ENCODE measurements at regions not wholly inside any gene's neighbourhood (a gene's known extent, or its start where the extent isn't known, plus 50 kb on each side); places are given as distances from the start of the nearest gene placed in this dataset.

DNA sequence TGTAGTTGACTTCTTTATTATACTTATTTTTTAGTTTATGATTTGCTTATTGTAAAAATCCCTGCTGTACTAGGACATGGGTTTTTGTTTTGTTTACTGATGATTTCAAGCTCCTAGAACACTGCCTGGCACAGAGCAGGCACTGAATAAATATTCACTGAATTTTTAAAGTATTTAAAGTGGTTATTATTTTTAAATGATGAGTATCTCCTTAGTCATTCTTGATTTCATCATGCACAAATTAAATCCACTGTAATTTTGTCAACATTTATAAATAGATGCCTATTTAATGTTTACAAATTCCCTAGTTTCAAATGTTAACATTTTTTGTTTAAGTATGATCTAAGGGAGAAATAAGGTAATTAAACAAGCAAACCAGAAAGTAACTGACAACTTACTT, 367.9 kb upstream of the SLIT2 start:
- no peak overlapping the region for H3K27ac ChIP-seq (ENCODE audit: low read depth, low read length, poor library complexity, severe bottlenecking)
- CTCF ChIA-PET = no interaction called here
- H3K4me1 ChIP-seq (ENCODE audit: insufficient read depth, low read length, poor library complexity, severe bottlenecking) = no peaks in the 10 kb centered on the region
- no peak for TF ChIP-seq EZH2 (IDR thresholded peaks at IDR 0.05; ENCODE audit: borderline replicate concordance, low read depth, low read length, poor library complexity, severe bottlenecking)
- TF ChIP-seq, protein P1, sequence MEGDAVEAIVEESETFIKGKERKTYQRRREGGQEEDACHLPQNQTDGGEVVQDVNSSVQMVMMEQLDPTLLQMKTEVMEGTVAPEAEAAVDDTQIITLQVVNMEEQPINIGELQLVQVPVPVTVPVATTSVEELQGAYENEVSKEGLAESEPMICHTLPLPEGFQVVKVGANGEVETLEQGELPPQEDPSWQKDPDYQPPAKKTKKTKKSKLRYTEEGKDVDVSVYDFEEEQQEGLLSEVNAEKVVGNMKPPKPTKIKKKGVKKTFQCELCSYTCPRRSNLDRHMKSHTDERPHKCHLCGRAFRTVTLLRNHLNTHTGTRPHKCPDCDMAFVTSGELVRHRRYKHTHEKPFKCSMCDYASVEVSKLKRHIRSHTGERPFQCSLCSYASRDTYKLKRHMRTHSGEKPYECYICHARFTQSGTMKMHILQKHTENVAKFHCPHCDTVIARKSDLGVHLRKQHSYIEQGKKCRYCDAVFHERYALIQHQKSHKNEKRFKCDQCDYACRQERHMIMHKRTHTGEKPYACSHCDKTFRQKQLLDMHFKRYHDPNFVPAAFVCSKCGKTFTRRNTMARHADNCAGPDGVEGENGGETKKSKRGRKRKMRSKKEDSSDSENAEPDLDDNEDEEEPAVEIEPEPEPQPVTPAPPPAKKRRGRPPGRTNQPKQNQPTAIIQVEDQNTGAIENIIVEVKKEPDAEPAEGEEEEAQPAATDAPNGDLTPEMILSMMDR (conservative IDR thresholded peaks at IDR 0.05; ENCODE audit: low read depth, low read length) = no peak
- BruUV-seq (replicated peaks) = no TSS peak
- H3K27me3 ChIP-seq (replicated peaks; ENCODE audit: insufficient read depth, low read depth, low read length, poor library complexity) = no peaks in the 10 kb centered on the region
- H3K36me3 ChIP-seq (ENCODE audit: insufficient read depth, low read length, poor library complexity, severe bottlenecking) = no peaks in the 10 kb centered on the region
- no peak overlapping the region for H3K4me3 ChIP-seq (ENCODE audit: low read depth, low read length, poor library complexity, severe bottlenecking)
- H3K9me3 ChIP-seq (ENCODE audit: low read depth, low read length, poor library complexity, severe bottlenecking) = no peaks in the 10 kb centered on the region
- POLR2A ChIA-PET (ENCODE audit: low non-redundant PET) = no interaction called here
- no peak for DNase-seq (ENCODE audit: low spot score)
- intact Hi-C loops (cut with micrococcal nuclease; ENCODE audit: unreplicated experiment) = no loop called here

DNA sequence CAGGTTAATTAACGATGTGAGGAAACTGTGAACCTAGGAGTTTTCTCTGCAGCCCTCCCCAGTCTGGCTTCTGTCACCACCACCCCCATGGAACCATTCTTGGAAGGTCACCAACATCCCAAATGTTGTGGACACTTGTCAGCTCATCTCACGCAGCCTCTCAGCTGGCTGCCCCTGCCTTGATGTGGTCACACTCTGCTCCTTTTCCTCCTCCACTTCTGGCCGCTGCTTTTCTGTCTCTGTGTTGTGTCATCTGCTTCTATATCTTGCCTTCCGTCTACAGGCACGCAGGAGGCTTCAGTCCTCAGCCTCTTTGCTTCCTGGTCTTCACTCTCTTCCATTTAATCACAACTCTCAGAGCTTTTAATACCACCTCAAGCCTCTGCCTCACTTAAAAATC, 371.5 kb upstream of the SLIT2 start:
- Histone ChIP-seq H3K36me3 (ENCODE audit: insufficient read depth, low read length, poor library complexity, severe bottlenecking) (no peaks in the 10 kb centered on the region), H3K4me3 (ENCODE audit: low read depth, low read length, poor library complexity, severe bottlenecking) (no peak overlapping the region), H3K27me3 (replicated peaks; ENCODE audit: insufficient read depth, low read depth, low read length, poor library complexity) (no peaks in the 10 kb centered on the region), H3K27ac (ENCODE audit: low read depth, low read length, poor library complexity, severe bottlenecking) (no peak overlapping the region), H3K9me3 (ENCODE audit: low read depth, low read length, poor library complexity, severe bottlenecking) (no peaks in the 10 kb centered on the region), H3K4me1 (ENCODE audit: insufficient read depth, low read length, poor library complexity, severe bottlenecking) (no peaks in the 10 kb centered on the region)
- no peak for DNase-seq (ENCODE audit: low spot score)
- BruUV-seq (replicated peaks) = no TSS peak
- CTCF ChIA-PET = no interaction called here
- POLR2A ChIA-PET (ENCODE audit: low non-redundant PET) = no interaction called here
- intact Hi-C loops (cut with micrococcal nuclease; ENCODE audit: unreplicated experiment) = no loop called here
- no peak for TF ChIP-seq EZH2 (IDR thresholded peaks at IDR 0.05; ENCODE audit: borderline replicate concordance, low read depth, low read length, poor library complexity, severe bottlenecking)
- TF ChIP-seq, protein P1 (conservative IDR thresholded peaks at IDR 0.05; ENCODE audit: low read depth, low read length) = no peak

DNA sequence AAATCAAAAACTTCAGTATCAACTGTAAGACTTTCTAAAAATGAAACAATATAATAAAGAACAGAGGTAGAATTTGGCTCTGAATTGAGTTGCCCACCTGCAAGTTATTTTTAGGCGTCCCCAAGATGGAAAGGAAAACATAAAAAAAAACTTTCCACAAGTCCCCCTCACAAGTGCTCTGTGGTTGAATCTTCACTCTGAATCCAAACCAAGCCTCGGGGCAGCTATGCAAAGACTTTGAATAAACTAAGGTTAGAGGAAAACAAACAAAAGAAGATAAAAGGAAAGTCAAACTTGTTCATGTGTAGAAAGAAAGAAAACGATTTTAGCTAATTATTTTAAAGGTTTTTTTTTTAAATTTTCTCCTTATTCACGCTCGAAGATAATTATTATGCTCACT, 372.4 kb upstream of the SLIT2 start:
- no peaks in the 10 kb centered on the region for H3K9me3 ChIP-seq (ENCODE audit: low read depth, low read length, poor library complexity, severe bottlenecking)
- no peak overlapping the region for H3K4me3 ChIP-seq (ENCODE audit: low read depth, low read length, poor library complexity, severe bottlenecking)
- ChIA-PET CTCF (no interaction called here), POLR2A (ENCODE audit: low non-redundant PET) (no interaction called here)
- no TSS peak for BruUV-seq (replicated peaks)
- H3K27ac ChIP-seq (ENCODE audit: low read depth, low read length, poor library complexity, severe bottlenecking) = no peak overlapping the region
- H3K36me3 ChIP-seq (ENCODE audit: insufficient read depth, low read length, poor library complexity, severe bottlenecking) = no peaks in the 10 kb centered on the region
- DNase-seq (ENCODE audit: low spot score) = no peak
- H3K27me3 ChIP-seq (replicated peaks; ENCODE audit: insufficient read depth, low read depth, low read length, poor library complexity) = no peaks in the 10 kb centered on the region
- no peak for TF ChIP-seq EZH2 (IDR thresholded peaks at IDR 0.05; ENCODE audit: borderline replicate concordance, low read depth, low read length, poor library complexity, severe bottlenecking)
- TF ChIP-seq, protein P1 (conservative IDR thresholded peaks at IDR 0.05; ENCODE audit: low read depth, low read length) = no peak
- H3K4me1 ChIP-seq (ENCODE audit: insufficient read depth, low read length, poor library complexity, severe bottlenecking) = no peaks in the 10 kb centered on the region
- intact Hi-C loops (cut with micrococcal nuclease; ENCODE audit: unreplicated experiment) = no loop called here
